Gastrocnemius medialis (tissue), 4 donors: ENCODE measurements at regions not wholly inside any gene's neighbourhood (a gene's known extent, or its start where the extent isn't known, plus 50 kb on each side); places are given as distances from the start of the nearest gene placed in this dataset.

ENCODE experiments used
- CTCF ChIP-seq, 5 experiments: fragments of 450-650 bp in 3 of 5; fragments of 200-600 bp in 2 of 5; sonication (generic) in 2 of 5; IDR thresholded peaks in 4 of 5; conservative IDR thresholded peaks in 1 of 5; 1 replicate in 4 of 5; 2 replicates in 1 of 5; pipeline ENCODE4 v1.5.1; 2016 to 2019; ENCODE audit warnings: antibody characterized with exemption in 5 of 5, mild to moderate bottlenecking in 3 of 5, moderate library complexity in 3 of 5
- POLR2A ChIP-seq, 2 donors: fragments of 450-650 bp; IDR thresholded peaks; one replicate each; pipeline ENCODE4 v1.6.1; 2017; ENCODE audit warnings: antibody characterized with exemption in 2 of 2, mild to moderate bottlenecking in 2 of 2, moderate library complexity in 2 of 2

- TF ChIP-seq CTCF (IDR thresholded peaks at IDR 0.05 in 4 of 5, conservative IDR thresholded peaks at IDR 0.05 in 1 of 5) (no peak), POLR2A (IDR thresholded peaks at IDR 0.05) (no peak)
Observed at GRCh38 chr12:60684988-60685655, 1089.3 kb downstream of the SLC16A7 start.
